ENCODE measurements at regions not wholly inside any gene's neighbourhood (a gene's known extent, or its start where the extent isn't known, plus 50 kb on each side); places are given as distances from the start of the nearest gene placed in this dataset.

DNA sequence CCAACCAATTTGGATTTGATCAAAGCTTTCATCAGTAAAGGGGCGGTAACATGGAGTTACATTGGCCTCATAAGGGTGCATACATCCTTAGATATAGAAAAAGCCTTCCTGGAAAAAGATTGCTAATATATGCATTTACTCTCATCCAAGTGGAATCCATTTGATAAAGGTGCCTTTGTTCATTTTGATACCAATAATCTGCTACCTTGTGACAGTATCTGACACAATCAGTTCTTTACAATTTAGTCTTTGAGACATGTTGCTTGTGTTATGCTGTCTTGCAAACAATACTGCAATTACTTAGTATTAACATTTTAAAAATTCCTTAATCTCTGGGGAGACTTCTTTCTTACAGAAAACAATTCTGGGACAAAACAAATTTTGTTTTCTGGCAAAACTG, 654.4 kb upstream of the SLC35B3 start:
- no peak for ATAC-seq (ENCODE audit: low read depth)
- no peak overlapping the region for H3K27ac Mint-ChIP-seq
- H3K4me1 Mint-ChIP-seq: peaks cover 4% of the 10 kb centered on the region
- no peaks in the 10 kb centered on the region for H3K36me3 Mint-ChIP-seq
- H3K27me3 Mint-ChIP-seq: no peaks in the 10 kb centered on the region
- no peak for DNase-seq
- H3K4me3 Mint-ChIP-seq: no peak overlapping the region
- no peaks in the 10 kb centered on the region for H3K9me3 Mint-ChIP-seq
- POLR2A ChIA-PET: no interaction called here

DNA sequence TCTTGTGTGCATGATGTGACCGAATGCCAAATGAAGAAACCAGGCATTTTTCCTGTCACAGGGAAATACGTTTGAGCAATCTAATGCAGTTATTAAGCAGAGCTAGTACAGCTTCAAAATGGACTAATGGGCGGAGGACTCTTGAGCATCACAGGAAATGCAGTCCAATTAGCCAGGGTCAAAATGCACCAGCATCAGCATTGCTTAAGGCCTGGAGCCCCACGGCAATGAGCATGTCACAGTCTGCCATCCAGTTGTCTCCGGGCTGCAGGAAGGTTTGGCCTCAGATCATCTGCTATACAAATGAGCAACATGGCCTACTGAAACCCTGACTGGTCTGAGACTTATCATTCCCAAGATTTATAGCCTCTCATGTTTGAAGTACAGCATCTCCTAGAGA, 652.1 kb upstream of the SLC35B3 start:
- POLR2A ChIA-PET: no interaction called here
- Mint-ChIP-seq H3K4me3 (no peak overlapping the region), H3K9me3 (no peaks in the 10 kb centered on the region), H3K27ac (no peak overlapping the region), H3K36me3 (no peaks in the 10 kb centered on the region), H3K4me1 (peaks cover 4% of the 10 kb centered on the region), H3K27me3 (no peaks in the 10 kb centered on the region)
- no peak for DNase-seq
- no peak for ATAC-seq (ENCODE audit: low read depth)

DNA sequence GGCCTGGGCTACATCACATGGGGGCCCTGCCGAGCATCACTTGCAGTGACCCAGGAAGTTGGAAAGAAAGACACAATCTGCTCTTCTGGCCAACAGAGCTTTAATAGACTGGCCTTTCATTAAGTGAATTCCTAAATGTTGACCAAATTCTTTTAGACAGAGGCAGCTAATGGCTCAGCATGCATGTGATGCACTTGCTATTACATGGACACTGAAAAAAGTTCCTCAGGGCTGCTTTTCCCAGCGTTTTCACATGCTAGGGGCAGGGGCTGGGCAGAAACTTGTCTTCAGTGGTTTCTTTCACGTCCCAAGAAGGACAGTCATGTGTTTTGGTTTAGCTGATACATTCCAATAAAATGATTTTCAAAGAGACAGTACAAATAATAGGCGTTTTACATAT, 651.0 kb upstream of the SLC35B3 start:
- DNase-seq (no peak), ATAC-seq (ENCODE audit: low read depth) (no peak)
- no peaks in the 10 kb centered on the region for H3K36me3 Mint-ChIP-seq
- H3K9me3 Mint-ChIP-seq: no peaks in the 10 kb centered on the region
- H3K4me3 Mint-ChIP-seq: no peak overlapping the region
- peaks cover 4% of the 10 kb centered on the region for H3K4me1 Mint-ChIP-seq
- POLR2A ChIA-PET: no interaction called here
- H3K27me3 Mint-ChIP-seq: no peaks in the 10 kb centered on the region
- no peak overlapping the region for H3K27ac Mint-ChIP-seq

DNA sequence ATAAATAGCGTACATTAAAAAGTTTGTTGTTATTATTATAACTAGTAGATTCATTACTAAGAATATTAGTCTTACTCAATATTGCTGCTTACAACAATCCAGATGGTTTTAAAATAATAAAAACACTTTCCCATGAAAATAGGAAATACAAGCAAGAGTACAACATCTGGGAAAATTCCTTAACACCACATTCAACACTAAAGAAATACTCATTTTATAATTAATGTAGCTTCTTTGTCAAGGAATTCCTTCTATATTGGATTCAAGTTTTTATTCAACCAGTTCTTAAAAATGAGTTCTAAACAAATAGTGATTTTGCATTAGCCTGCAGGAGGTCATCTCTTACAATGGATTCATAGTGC, 650.3 kb upstream of the SLC35B3 start:
- ATAC-seq (ENCODE audit: low read depth): no peak
- DNase-seq: no peak
- POLR2A ChIA-PET: no interaction called here
- Mint-ChIP-seq H3K4me1 (peaks cover 4% of the 10 kb centered on the region), H3K27ac (no peak overlapping the region), H3K36me3 (no peaks in the 10 kb centered on the region), H3K4me3 (no peak overlapping the region), H3K27me3 (no peaks in the 10 kb centered on the region), H3K9me3 (no peaks in the 10 kb centered on the region)

DNA sequence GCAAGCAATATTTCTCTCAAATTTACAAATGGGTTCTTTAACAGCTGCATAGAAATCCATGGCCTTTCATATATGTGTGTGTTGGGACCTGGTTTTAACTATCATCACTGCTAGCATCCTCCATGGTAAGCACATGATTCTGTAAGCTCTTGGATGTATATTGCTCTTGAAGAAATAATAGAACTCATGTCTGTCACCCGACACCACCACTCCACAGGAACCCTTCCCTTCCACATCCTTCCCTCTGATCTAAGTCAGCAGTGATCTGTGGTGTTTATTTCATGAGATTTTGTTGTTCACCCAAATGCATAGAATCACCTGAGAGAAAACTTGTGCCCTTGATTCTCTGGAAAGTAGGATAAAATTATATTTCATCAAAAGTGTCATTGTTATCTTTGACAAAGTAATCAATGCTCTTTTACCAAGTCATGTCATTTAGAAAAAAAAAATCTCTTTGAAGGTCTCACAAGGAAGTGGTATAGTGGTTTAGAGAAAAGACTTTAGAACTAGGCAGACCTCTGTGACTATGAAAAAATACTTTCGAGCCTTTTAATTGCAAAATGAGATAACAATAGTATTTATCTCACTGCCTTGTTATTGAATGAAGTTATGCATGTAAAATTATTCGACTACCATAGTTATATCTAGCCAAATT, 649.8 kb upstream of the SLC35B3 start:
- POLR2A ChIA-PET: no interaction called here
- H3K9me3 Mint-ChIP-seq: no peaks in the 10 kb centered on the region
- H3K27ac Mint-ChIP-seq: no peak overlapping the region
- no peak overlapping the region for H3K4me3 Mint-ChIP-seq
- H3K27me3 Mint-ChIP-seq: no peaks in the 10 kb centered on the region
- DNase-seq (no peak), ATAC-seq (ENCODE audit: low read depth) (peak; percentile 47)
- H3K4me1 Mint-ChIP-seq: peaks cover 4% of the 10 kb centered on the region
- no peaks in the 10 kb centered on the region for H3K36me3 Mint-ChIP-seq

DNA sequence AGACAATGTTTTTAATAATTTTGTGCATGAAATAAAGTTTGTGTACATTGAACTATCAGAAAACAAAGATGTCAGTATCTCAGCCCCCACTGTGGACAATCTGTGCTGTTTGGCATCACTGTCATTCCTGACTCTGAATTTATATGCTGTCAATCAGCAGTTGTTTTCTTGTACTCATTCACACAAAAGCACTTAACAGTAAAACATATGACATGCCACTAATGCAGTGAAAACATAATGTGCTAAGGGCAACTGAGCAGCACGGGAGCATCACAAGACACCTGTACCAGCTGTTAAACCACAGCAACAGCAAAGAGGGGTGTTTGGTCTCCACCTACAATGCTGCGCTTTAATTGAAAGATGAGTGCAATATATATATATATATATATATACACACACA, 647.8 kb upstream of the SLC35B3 start:
- Mint-ChIP-seq H3K4me1 (peaks cover 4% of the 10 kb centered on the region), H3K27ac (no peak overlapping the region), H3K27me3 (no peaks in the 10 kb centered on the region), H3K36me3 (no peaks in the 10 kb centered on the region), H3K4me3 (no peak overlapping the region), H3K9me3 (no peaks in the 10 kb centered on the region)
- no peak for ATAC-seq (ENCODE audit: low read depth)
- DNase-seq: no peak
- POLR2A ChIA-PET: no interaction called here

GRCh38 chr6:9066726-9067125, 631.4 kb upstream of the SLC35B3 start:
- DNase-seq (no peak), ATAC-seq (ENCODE audit: low read depth) (no peak)
- no peak overlapping the region for H3K27ac Mint-ChIP-seq
- POLR2A ChIA-PET: no interaction called here
- no peaks in the 10 kb centered on the region for H3K36me3 Mint-ChIP-seq
- H3K4me1 Mint-ChIP-seq: no peaks in the 10 kb centered on the region
- H3K9me3 Mint-ChIP-seq: no peaks in the 10 kb centered on the region
- no peak overlapping the region for H3K4me3 Mint-ChIP-seq
- H3K27me3 Mint-ChIP-seq: no peaks in the 10 kb centered on the region

DNA sequence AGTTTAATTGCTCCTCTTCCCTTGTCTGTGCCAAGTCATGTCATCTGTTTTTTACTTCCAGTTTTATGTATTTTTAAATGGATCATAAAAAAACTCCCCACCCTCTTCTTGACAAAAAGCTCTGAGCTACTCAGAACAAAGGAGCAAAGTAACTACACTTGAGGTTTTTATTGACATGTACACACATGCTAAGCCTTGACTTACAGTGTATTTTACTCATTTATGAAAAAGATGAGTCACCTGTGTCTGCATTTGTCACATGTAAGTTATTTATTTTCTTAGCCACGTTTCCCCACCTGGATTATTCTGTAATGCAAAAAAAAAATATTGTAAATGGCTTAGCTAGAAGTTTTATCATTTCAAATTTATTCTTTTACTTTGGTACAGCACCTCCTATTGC, 628.8 kb upstream of the SLC35B3 start:
- no peak overlapping the region for H3K27ac Mint-ChIP-seq
- no peaks in the 10 kb centered on the region for H3K9me3 Mint-ChIP-seq
- DNase-seq: no peak
- POLR2A ChIA-PET: no interaction called here
- no peaks in the 10 kb centered on the region for H3K4me1 Mint-ChIP-seq
- H3K4me3 Mint-ChIP-seq: no peak overlapping the region
- H3K27me3 Mint-ChIP-seq: no peaks in the 10 kb centered on the region
- ATAC-seq (ENCODE audit: low read depth): no peak
- no peaks in the 10 kb centered on the region for H3K36me3 Mint-ChIP-seq

- ATAC-seq (ENCODE audit: low read depth) (no peak), DNase-seq (no peak)
- Mint-ChIP-seq H3K27ac (no peak overlapping the region), H3K4me1 (no peaks in the 10 kb centered on the region), H3K9me3 (no peaks in the 10 kb centered on the region), H3K4me3 (no peak overlapping the region), H3K27me3 (no peaks in the 10 kb centered on the region), H3K36me3 (no peaks in the 10 kb centered on the region)
- POLR2A ChIA-PET: no interaction called here
Observed at GRCh38 chr6:9062596-9062995, 627.3 kb upstream of the SLC35B3 start.

DNA sequence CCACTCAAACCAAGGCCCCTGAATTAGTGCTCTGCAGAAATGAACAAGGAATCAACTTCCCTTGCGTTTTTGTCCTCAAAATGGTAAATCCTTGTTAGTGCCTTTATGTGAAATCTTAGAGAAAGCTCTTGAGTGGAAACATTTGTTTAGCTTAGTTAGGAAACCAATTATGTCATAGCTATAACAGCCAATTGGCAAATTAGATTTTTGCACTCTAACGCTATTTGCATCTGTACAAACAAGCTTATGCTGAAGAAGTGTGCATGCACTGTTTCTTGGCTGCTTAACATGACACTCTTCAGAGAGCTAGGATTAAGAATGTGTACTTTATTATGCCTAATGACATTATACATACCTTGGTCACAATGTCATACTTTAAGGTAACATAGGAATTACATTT, 622.6 kb upstream of the SLC35B3 start:
- Mint-ChIP-seq H3K36me3 (no peaks in the 10 kb centered on the region), H3K4me1 (no peaks in the 10 kb centered on the region), H3K4me3 (no peak overlapping the region), H3K9me3 (no peaks in the 10 kb centered on the region), H3K27ac (no peak overlapping the region), H3K27me3 (no peaks in the 10 kb centered on the region)
- DNase-seq (no peak), ATAC-seq (ENCODE audit: low read depth) (no peak)
- POLR2A ChIA-PET: no interaction called here

DNA sequence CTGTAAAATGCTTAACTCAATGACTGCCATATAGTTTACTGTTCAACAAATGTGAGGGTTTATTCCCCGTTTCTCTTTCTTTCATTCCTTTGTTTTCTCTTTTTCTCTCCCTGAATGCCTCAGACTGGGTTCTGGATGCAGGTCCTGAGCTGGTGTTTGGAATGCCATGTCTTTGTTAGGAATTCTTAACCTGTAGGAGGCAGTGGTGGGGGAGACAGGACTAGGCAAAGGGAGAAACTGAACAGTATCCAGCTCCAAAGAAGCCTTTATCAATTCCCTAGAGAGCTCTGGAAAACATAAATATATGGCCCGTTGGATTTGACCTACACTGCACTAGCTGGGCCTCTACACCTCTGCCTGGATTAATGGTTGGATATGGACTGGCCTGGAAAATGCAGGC, 621.2 kb upstream of the SLC35B3 start:
- H3K4me1 Mint-ChIP-seq: no peaks in the 10 kb centered on the region

GRCh38 chr6:9044426-9044825, 609.1 kb upstream of the SLC35B3 start:
- no peaks in the 10 kb centered on the region for H3K4me1 Mint-ChIP-seq
- DNase-seq: no peak
- no peaks in the 10 kb centered on the region for H3K27me3 Mint-ChIP-seq
- H3K27ac Mint-ChIP-seq: no peak overlapping the region
- ATAC-seq (ENCODE audit: low read depth): no peak
- POLR2A ChIA-PET: no interaction called here
- peaks cover 7% of the 10 kb centered on the region for H3K9me3 Mint-ChIP-seq
- H3K4me3 Mint-ChIP-seq: no peak overlapping the region
- H3K36me3 Mint-ChIP-seq: no peaks in the 10 kb centered on the region

More for the DNA sequence above, 621.2 kb upstream of the SLC35B3 start:
- DNase-seq: no peak
- Mint-ChIP-seq H3K27me3 (no peaks in the 10 kb centered on the region), H3K27ac (no peak overlapping the region), H3K36me3 (no peaks in the 10 kb centered on the region), H3K4me3 (no peak overlapping the region), H3K9me3 (no peaks in the 10 kb centered on the region)
- POLR2A ChIA-PET: no interaction called here
- ATAC-seq (ENCODE audit: low read depth): no peak

- DNase-seq: no peak
- Mint-ChIP-seq H3K36me3 (no peaks in the 10 kb centered on the region), H3K27ac (no peak overlapping the region), H3K27me3 (no peaks in the 10 kb centered on the region), H3K4me1 (no peaks in the 10 kb centered on the region), H3K4me3 (no peak overlapping the region), H3K9me3 (peaks cover 7% of the 10 kb centered on the region)
- ATAC-seq (ENCODE audit: low read depth): no peak
- POLR2A ChIA-PET: no interaction called here
Observed at GRCh38 chr6:9040718-9041117, 605.4 kb upstream of the SLC35B3 start.

DNA sequence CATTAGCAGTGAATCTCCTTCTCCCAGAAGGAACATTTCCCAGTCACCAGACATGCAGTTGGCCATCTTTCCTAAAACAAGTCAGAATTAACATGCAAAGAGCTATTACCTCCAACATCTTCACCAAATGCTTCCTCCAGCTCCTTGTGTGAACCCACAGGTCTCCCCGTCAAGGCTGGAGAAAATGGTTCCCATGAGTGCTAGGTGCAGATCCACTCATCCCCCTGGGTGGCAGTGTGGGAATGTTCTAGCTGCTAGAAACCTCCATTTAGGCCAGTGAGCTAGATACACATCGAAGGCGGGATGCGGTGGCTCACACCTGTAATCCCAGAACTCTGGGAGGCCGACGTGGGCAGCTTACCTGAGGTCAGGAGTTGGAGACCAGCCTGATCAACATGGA, 603.9 kb upstream of the SLC35B3 start:
- ATAC-seq (ENCODE audit: low read depth): no peak
- no peak for DNase-seq
- Mint-ChIP-seq H3K27ac (no peak overlapping the region), H3K27me3 (no peaks in the 10 kb centered on the region), H3K4me3 (no peak overlapping the region), H3K4me1 (no peaks in the 10 kb centered on the region), H3K36me3 (no peaks in the 10 kb centered on the region), H3K9me3 (peaks cover 7% of the 10 kb centered on the region)
- POLR2A ChIA-PET: no interaction called here

DNA sequence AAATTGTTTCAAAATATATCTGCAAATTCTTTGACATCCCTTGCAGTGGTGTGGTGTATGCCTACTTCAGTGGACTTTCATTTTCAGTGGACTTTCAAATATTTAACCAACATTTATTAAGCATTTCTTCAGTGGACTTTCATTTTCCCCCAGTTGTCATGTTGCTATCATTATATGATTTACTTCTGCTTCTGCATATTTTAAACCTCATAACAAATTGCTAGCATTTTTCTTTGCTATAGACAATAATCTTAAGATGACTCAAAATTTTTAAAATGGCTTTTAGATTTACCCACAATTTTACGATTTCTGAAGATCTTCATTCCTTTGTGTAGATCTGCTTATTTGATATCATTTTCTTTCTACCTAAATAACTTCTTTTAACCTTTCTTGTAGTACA, 592.7 kb upstream of the SLC35B3 start:
- Mint-ChIP-seq H3K9me3 (no peaks in the 10 kb centered on the region), H3K4me1 (no peaks in the 10 kb centered on the region), H3K36me3 (no peaks in the 10 kb centered on the region), H3K4me3 (no peak overlapping the region), H3K27me3 (no peaks in the 10 kb centered on the region), H3K27ac (no peak overlapping the region)
- DNase-seq: no peak
- POLR2A ChIA-PET: no interaction called here
- no peak for ATAC-seq (ENCODE audit: low read depth)
